ENCODE measurements at regions not wholly inside any gene's neighbourhood (a gene's known extent, or its start where the extent isn't known, plus 50 kb on each side); places are given as distances from the start of the nearest gene placed in this dataset.

DNA sequence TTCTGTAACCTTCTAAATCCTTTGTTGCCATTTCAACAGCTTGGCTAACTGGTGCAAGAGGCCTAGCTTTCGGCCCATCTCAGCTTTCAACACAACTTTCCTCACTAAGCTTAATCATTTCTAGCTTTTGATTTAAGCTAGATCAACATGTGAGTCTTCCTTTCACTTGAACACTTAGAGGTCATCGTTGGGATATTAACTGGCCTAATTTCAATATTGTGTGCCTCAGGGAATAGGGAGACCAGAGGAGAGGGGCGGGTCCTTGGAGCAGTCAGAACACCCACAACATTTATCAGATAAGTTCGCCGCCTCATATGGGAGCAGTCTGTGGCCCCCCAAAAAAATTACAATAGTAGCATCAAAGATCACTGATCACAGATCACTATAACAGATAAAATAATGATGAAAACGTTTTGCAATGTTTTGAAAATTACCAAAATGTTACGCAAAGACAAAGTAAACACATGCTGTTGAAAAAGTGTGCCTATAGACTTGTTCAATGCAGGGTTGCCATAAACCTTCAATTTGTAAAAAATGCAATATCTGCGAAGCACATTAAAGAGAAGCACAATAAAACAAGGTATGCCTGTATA lies 66.8 kb upstream of the PCSK1 start:
- ATAC-seq (ENCODE audit: insufficient number of reproducible peaks, low FRiP score, low read depth) (no peak), DNase-seq (ENCODE audit: low spot score) (no peak)
- Histone ChIP-seq H3K4me1 (ENCODE audit: control insufficient read depth in 1 of 2, low read depth in 2 of 2) (no peaks in the 10 kb centered on the region), H3K36me3 (no peaks in the 10 kb centered on the region), H3K27me3 (replicated peaks; ENCODE audit: insufficient read depth) (no peaks in the 10 kb centered on the region), H3K9me3 (no peaks in the 10 kb centered on the region), H3K27ac (no peak overlapping the region), H3K4me3 (no peak overlapping the region)
- TF ChIP-seq, protein P1, sequence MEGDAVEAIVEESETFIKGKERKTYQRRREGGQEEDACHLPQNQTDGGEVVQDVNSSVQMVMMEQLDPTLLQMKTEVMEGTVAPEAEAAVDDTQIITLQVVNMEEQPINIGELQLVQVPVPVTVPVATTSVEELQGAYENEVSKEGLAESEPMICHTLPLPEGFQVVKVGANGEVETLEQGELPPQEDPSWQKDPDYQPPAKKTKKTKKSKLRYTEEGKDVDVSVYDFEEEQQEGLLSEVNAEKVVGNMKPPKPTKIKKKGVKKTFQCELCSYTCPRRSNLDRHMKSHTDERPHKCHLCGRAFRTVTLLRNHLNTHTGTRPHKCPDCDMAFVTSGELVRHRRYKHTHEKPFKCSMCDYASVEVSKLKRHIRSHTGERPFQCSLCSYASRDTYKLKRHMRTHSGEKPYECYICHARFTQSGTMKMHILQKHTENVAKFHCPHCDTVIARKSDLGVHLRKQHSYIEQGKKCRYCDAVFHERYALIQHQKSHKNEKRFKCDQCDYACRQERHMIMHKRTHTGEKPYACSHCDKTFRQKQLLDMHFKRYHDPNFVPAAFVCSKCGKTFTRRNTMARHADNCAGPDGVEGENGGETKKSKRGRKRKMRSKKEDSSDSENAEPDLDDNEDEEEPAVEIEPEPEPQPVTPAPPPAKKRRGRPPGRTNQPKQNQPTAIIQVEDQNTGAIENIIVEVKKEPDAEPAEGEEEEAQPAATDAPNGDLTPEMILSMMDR (IDR thresholded peaks at IDR 0.05): no peak

DNA sequence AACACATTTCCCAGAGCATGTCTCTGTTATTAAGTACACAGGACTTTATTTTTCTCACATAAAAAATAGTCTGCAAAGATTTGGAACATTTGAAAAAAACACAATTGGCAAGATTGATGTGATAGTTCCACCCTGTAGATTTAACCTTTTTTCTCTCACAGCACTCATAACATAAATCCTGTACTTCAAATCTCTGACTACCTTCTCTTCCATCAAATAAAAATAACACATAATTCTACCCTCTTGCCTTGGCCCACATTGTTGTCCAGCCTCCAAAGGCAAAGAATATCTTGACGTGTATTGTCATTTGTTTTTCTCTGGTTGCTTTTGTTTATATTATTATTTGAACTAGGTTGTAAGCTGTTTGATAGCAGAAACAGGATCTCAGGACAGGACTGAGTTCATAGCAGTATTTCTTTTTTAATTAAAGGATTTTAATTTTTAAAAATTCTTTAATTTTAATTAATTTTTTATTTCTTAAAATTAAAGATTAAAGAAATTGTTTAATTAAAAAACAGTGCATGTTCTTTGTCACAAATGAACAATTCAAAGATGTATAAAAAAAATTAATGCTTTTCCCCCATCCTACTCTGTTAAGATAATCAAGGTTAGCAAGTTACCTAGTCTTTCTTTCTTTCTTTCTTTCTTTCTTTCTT lies 69.1 kb upstream of the PCSK1 start:
- no peaks in the 10 kb centered on the region for H3K9me3 ChIP-seq
- no peaks in the 10 kb centered on the region for H3K4me1 ChIP-seq (ENCODE audit: control insufficient read depth in 1 of 2, low read depth in 2 of 2)
- no peaks in the 10 kb centered on the region for H3K27me3 ChIP-seq (replicated peaks; ENCODE audit: insufficient read depth)
- no peak overlapping the region for H3K27ac ChIP-seq
- H3K36me3 ChIP-seq: no peaks in the 10 kb centered on the region
- TF ChIP-seq, protein P1 (IDR thresholded peaks at IDR 0.05): no peak
- DNase-seq (ENCODE audit: low spot score): no peak
- no peak overlapping the region for H3K4me3 ChIP-seq
- ATAC-seq (ENCODE audit: insufficient number of reproducible peaks, low FRiP score, low read depth): no peak

DNA sequence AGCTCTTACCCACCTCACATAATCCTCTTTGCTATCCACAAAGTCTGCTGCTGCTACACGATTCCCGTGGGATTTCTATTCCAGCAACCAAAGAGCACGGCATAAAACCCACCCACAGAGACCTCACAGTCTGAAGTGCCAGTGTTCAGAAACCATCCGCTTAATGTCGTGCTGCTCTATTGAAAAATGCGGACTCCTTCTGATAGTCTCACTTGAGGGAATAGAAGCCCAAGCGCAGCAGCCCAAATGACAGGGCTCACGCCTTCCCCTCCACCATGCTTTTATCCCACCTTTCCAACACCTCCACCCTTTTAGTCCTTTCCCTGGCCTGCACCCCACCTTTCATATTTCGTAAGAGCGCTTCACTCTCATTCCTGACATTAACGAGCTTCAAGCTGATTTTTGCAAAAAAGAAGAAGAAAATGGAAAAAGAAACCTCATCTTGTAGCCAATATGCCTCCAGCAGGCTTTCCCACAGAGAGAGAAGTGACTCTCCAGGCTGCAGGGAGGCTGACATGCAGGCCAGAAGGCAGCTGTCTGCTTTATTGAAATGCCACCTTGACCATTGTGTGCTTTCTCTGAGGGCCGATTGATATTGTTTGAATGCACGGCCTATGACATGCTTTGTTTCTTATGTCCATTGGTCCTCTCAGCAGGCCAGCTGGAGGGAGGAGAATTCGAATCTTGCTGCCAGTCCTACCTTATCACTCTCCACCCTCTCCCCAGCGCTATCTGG lies 70.6 kb upstream of the PCSK1 start:
- Histone ChIP-seq H3K4me1 (ENCODE audit: control insufficient read depth in 1 of 2, low read depth in 2 of 2) (no peaks in the 10 kb centered on the region), H3K4me3 (no peak overlapping the region), H3K9me3 (no peaks in the 10 kb centered on the region), H3K27ac (no peak overlapping the region), H3K36me3 (no peaks in the 10 kb centered on the region), H3K27me3 (replicated peaks; ENCODE audit: insufficient read depth) (no peaks in the 10 kb centered on the region)
- DNase-seq (ENCODE audit: low spot score): no peak
- ATAC-seq (ENCODE audit: insufficient number of reproducible peaks, low FRiP score, low read depth): no peak
- TF ChIP-seq, protein P1 (IDR thresholded peaks at IDR 0.05): no peak

DNA sequence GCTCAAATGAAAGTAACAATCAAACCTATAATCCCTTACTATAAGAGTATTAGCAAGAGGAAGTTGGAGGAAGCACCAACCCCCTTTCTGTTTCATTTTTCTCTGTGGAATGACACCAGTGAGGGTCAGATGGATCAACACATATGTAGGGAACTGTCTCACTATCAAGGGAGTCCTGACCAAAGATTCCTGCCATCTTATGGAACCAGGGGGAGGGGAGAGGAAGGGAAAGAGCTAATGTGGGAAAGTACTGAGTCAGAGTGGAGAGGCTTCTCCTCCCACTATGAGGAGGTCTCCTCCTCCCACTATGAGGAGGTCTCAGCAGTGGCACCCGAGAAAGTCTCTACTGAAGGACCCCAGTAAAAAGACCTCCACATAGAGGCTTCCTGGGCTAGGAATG lies 73.3 kb upstream of the PCSK1 start:
- DNase-seq (ENCODE audit: low spot score) (no peak), ATAC-seq (ENCODE audit: insufficient number of reproducible peaks, low FRiP score, low read depth) (no peak)
- H3K36me3 ChIP-seq: no peaks in the 10 kb centered on the region
- no peak overlapping the region for H3K4me3 ChIP-seq
- no peaks in the 10 kb centered on the region for H3K4me1 ChIP-seq (ENCODE audit: control insufficient read depth in 1 of 2, low read depth in 2 of 2)
- TF ChIP-seq, protein P1 (IDR thresholded peaks at IDR 0.05): no peak
- H3K27ac ChIP-seq: no peak overlapping the region
- no peaks in the 10 kb centered on the region for H3K27me3 ChIP-seq (replicated peaks; ENCODE audit: insufficient read depth)
- no peaks in the 10 kb centered on the region for H3K9me3 ChIP-seq

DNA sequence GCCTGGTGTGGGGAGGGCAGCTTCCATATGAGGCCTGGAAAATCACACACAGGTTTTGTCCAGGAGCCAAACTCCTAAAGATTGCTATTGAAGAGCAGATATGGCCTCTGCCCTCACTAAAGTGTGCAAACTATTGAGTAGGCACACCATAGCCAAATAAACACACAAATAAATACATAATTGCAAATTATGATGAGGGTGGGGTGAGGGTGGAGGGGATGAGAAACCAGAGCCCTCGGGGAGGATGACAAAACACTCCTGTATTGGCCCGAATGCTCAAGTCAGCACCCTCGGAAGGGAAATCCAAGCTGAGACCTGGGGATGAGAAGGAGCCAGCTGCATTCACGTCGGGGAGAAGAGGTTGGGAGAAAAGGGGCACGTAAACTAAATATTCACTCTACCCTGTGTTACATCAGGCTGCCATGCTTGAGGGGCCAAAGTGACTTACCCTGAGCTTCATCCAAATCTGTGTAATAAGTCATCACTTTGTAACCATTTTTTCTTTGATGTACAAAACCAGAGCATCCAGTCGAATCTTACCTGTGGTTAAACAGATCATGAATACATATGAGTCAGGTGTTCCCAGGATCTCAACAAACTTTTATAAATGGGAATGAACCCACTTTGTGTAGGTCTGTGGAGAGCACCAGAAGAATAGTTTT lies 73.9 kb upstream of the PCSK1 start:
- H3K4me3 ChIP-seq: no peak overlapping the region
- no peaks in the 10 kb centered on the region for H3K4me1 ChIP-seq (ENCODE audit: control insufficient read depth in 1 of 2, low read depth in 2 of 2)
- H3K27me3 ChIP-seq (replicated peaks; ENCODE audit: insufficient read depth): no peaks in the 10 kb centered on the region
- TF ChIP-seq, protein P1 (IDR thresholded peaks at IDR 0.05): no peak
- H3K27ac ChIP-seq: no peak overlapping the region
- no peak for DNase-seq (ENCODE audit: low spot score)
- H3K36me3 ChIP-seq: no peaks in the 10 kb centered on the region
- no peak for ATAC-seq (ENCODE audit: insufficient number of reproducible peaks, low FRiP score, low read depth)
- no peaks in the 10 kb centered on the region for H3K9me3 ChIP-seq
